Mesenchymal stem cell (in vitro differentiated cells and primary cell): ENCODE measurements at regions not wholly inside any gene's neighbourhood (a gene's known extent, or its start where the extent isn't known, plus 50 kb on each side); places are given as distances from the start of the nearest gene placed in this dataset.

Source experiments
- DNase-seq: peaks from one replicate; pipeline ENCODE4 v3.0.0-alpha.2; 2013
- H2AFZ ChIP-seq: one replicate; pipeline ENCODE4 v1.6.1; 2013; ENCODE audit warnings: low read depth, mild to moderate bottlenecking, control low read depth, inconsistent platforms, low read length, moderate library complexity
- H2AK5ac ChIP-seq: 2 replicates; pipeline ENCODE4 v1.6.1; 2013; ENCODE audit warnings: low read length, moderate library complexity, mild to moderate bottlenecking, inconsistent platforms; ENCODE audit not compliant: severe bottlenecking
- H2BK120ac ChIP-seq: one replicate; pipeline ENCODE4 v1.6.1; 2013; ENCODE audit warnings: low read depth, mild to moderate bottlenecking, inconsistent platforms, low read length, moderate library complexity
- H2BK12ac ChIP-seq, 2 experiments: one replicate each; pipeline ENCODE4 v1.6.1; 2013; ENCODE audit warnings: inconsistent platforms in 2 of 2, low read length in 2 of 2, mild to moderate bottlenecking in 2 of 2, moderate library complexity in 2 of 2, control low read depth in 1 of 2
- H2BK15ac ChIP-seq: one replicate; pipeline ENCODE4 v1.6.1; 2013; ENCODE audit warnings: mild to moderate bottlenecking, low read depth, inconsistent platforms; ENCODE audit not compliant: poor library complexity, severe bottlenecking
- H2BK5ac ChIP-seq: 2 replicates; pipeline ENCODE4 v1.6.1; 2013; ENCODE audit warnings: low read depth, mild to moderate bottlenecking, low read length, control low read depth, inconsistent platforms; ENCODE audit not compliant: poor library complexity, severe bottlenecking
- H3K14ac ChIP-seq, 2 experiments: one replicate each; pipeline ENCODE4 v1.6.1; 2013; ENCODE audit warnings: inconsistent platforms in 2 of 2, low read length in 2 of 2, control low read depth in 1 of 2, mild to moderate bottlenecking in 1 of 2, moderate library complexity in 1 of 2
- H3K18ac ChIP-seq, 2 experiments: one replicate each; pipeline ENCODE4 v1.6.1; 2013; ENCODE audit warnings: inconsistent platforms in 2 of 2, low read length in 2 of 2, control low read depth in 1 of 2, low read depth in 1 of 2, mild to moderate bottlenecking in 1 of 2
- H3K23ac ChIP-seq, 2 experiments: one replicate each; pipeline ENCODE4 v1.6.1; 2013; ENCODE audit warnings: inconsistent platforms in 2 of 2, low read length in 2 of 2, mild to moderate bottlenecking in 2 of 2, moderate library complexity in 2 of 2, control low read depth in 1 of 2
- H3K27ac ChIP-seq: 2 replicates; pipeline ENCODE4 v1.5.1; 2013; ENCODE audit warnings: mild to moderate bottlenecking, moderate library complexity, low read length, control low read depth, inconsistent platforms; ENCODE audit not compliant: poor library complexity, severe bottlenecking
- H3K27me3 ChIP-seq, 2 experiments: 2 replicates each; pipeline versions ENCODE4 v1.6.1 to v1.7.0; 2013; ENCODE audit warnings: low read length in 2 of 2, mild to moderate bottlenecking in 2 of 2, moderate library complexity in 2 of 2, control low read depth in 1 of 2, inconsistent platforms in 1 of 2; ENCODE audit not compliant: control insufficient read depth in 1 of 2, insufficient read depth in 1 of 2
- H3K36me3 ChIP-seq, 2 experiments: 2 replicates each; pipeline versions ENCODE4 v1.6.1 to v1.7.0; 2013; ENCODE audit warnings: low read length in 2 of 2, control low read depth in 1 of 2, inconsistent platforms in 1 of 2, low read depth in 1 of 2, mild to moderate bottlenecking in 1 of 2; ENCODE audit not compliant: insufficient read depth in 2 of 2, control insufficient read depth in 1 of 2
- H3K4ac ChIP-seq, 2 experiments: one replicate each; pipeline ENCODE4 v1.6.1; 2013; ENCODE audit warnings: inconsistent platforms in 2 of 2, low read length in 2 of 2, mild to moderate bottlenecking in 2 of 2, moderate library complexity in 2 of 2, control low read depth in 1 of 2, low read depth in 1 of 2
- H3K4me1 ChIP-seq: 2 replicates; pipeline ENCODE4 v1.6.1; 2013; ENCODE audit warnings: low read depth, low read length, control low read depth; ENCODE audit not compliant: control insufficient read depth, insufficient read depth
- H3K4me2 ChIP-seq: 2 replicates; pipeline ENCODE4 v1.6.1; 2013; ENCODE audit warnings: low read length, mild to moderate bottlenecking, inconsistent platforms; ENCODE audit not compliant: poor library complexity, severe bottlenecking
- H3K4me3 ChIP-seq, 2 experiments: 2 replicates each; pipeline versions ENCODE4 v1.5.1 to v1.7.0; 2013; ENCODE audit warnings: low read length in 2 of 2, mild to moderate bottlenecking in 2 of 2, control low read depth in 1 of 2, low read depth in 1 of 2; ENCODE audit not compliant: insufficient read depth in 1 of 2
- H3K79me1 ChIP-seq: replicated peaks from 2 replicates; pipeline ENCODE4 v1.6.1; 2013; ENCODE audit warnings: mild to moderate bottlenecking, control low read depth, low read length, inconsistent platforms; ENCODE audit not compliant: poor library complexity, severe bottlenecking
- H3K9ac ChIP-seq: 2 replicates; pipeline ENCODE4 v1.7.0; 2013; ENCODE audit warnings: mild to moderate bottlenecking, low read length, moderate library complexity
- H3K9me3 ChIP-seq: 2 replicates; pipeline ENCODE4 v1.7.0; 2013; ENCODE audit warnings: mild to moderate bottlenecking, low read length; ENCODE audit not compliant: control insufficient read depth
- H4K8ac ChIP-seq: one replicate; pipeline ENCODE4 v1.6.1; 2013; ENCODE audit warnings: inconsistent platforms, mild to moderate bottlenecking, low read length, moderate library complexity
- H4K91ac ChIP-seq: one replicate; pipeline ENCODE4 v1.6.1; 2013; ENCODE audit warnings: mild to moderate bottlenecking, low read length, inconsistent platforms
- WGBS: methylation state at CpG from one replicate; pipeline ENCODE4 v1.1.7; 2013; ENCODE audit warnings: mixed read lengths; 5-methylcytosine and 5-hydroxymethylcytosine counted together

- Histone ChIP-seq H4K8ac (no peak overlapping the region), H3K4ac (no peak overlapping the region), H2BK5ac (no peak overlapping the region), H3K23ac (no peak overlapping the region), H3K27ac (no peak overlapping the region), H2BK12ac (no peak overlapping the region), H2BK120ac (no peak overlapping the region), H3K36me3 (no peaks in the 10 kb centered on the region), H3K4me2 (no peak overlapping the region), H3K79me1 (no peaks in the 10 kb centered on the region), H3K18ac (no peak overlapping the region), H3K9ac (no peak overlapping the region), H2AFZ (no peak overlapping the region), H3K9me3 (no peaks in the 10 kb centered on the region), H3K14ac (no peak overlapping the region), H2BK15ac (no peak overlapping the region), H4K91ac (no peak overlapping the region), H2AK5ac (no peak overlapping the region), H3K27me3 (no peaks in the 10 kb centered on the region), H3K4me1 (no peaks in the 10 kb centered on the region), H3K4me3 (no peak overlapping the region)
- WGBS = 94% methylated on average over 3 of the region's 3 CpGs
- no peak for DNase-seq
Observed at GRCh38 chr1:217053676-217054075, 330.4 kb upstream of the ESRRG start.

- Histone ChIP-seq H3K14ac (no peak overlapping the region), H3K36me3 (no peaks in the 10 kb centered on the region), H3K18ac (no peak overlapping the region), H3K79me1 (no peaks in the 10 kb centered on the region), H3K4me2 (no peak overlapping the region), H2BK120ac (no peak overlapping the region), H3K9ac (no peak overlapping the region), H2BK15ac (no peak overlapping the region), H3K4me3 (no peak overlapping the region), H4K91ac (no peak overlapping the region), H3K27ac (no peak overlapping the region), H2BK5ac (no peak overlapping the region), H3K27me3 (no peaks in the 10 kb centered on the region), H2AFZ (no peak overlapping the region), H3K9me3 (no peaks in the 10 kb centered on the region), H4K8ac (no peak overlapping the region), H3K23ac (no peak overlapping the region), H3K4ac (no peak overlapping the region), H2AK5ac (no peak overlapping the region), H3K4me1 (no peaks in the 10 kb centered on the region), H2BK12ac (no peak overlapping the region)
- no peak for DNase-seq
- WGBS = 88% methylated on average over 1 of the region's 2 CpGs
Observed at GRCh38 chr1:217052626-217053025, 329.4 kb upstream of the ESRRG start.

GRCh38 chr1:217052196-217052595 is 329.0 kb upstream of the ESRRG start:
- H4K91ac ChIP-seq = no peak overlapping the region
- H3K27me3 ChIP-seq = no peaks in the 10 kb centered on the region
- no peak for DNase-seq
- H3K18ac ChIP-seq = no peak overlapping the region
- H3K23ac ChIP-seq = no peak overlapping the region
- H2AK5ac ChIP-seq = no peak overlapping the region
- H3K4me1 ChIP-seq = no peaks in the 10 kb centered on the region
- no peak overlapping the region for H3K14ac ChIP-seq
- H3K4ac ChIP-seq = no peak overlapping the region
- H2AFZ ChIP-seq = no peak overlapping the region
- no peak overlapping the region for H3K9ac ChIP-seq
- H2BK15ac ChIP-seq = no peak overlapping the region
- H3K36me3 ChIP-seq = no peaks in the 10 kb centered on the region
- H3K9me3 ChIP-seq = no peaks in the 10 kb centered on the region
- H2BK120ac ChIP-seq = no peak overlapping the region
- no peak overlapping the region for H3K27ac ChIP-seq
- no peak overlapping the region for H4K8ac ChIP-seq
- 92% methylated on average over 2 of the region's 2 CpGs for WGBS
- H3K4me3 ChIP-seq = no peak overlapping the region
- no peak overlapping the region for H2BK12ac ChIP-seq
- H3K4me2 ChIP-seq = no peak overlapping the region
- H3K79me1 ChIP-seq = no peaks in the 10 kb centered on the region
- no peak overlapping the region for H2BK5ac ChIP-seq

DNA sequence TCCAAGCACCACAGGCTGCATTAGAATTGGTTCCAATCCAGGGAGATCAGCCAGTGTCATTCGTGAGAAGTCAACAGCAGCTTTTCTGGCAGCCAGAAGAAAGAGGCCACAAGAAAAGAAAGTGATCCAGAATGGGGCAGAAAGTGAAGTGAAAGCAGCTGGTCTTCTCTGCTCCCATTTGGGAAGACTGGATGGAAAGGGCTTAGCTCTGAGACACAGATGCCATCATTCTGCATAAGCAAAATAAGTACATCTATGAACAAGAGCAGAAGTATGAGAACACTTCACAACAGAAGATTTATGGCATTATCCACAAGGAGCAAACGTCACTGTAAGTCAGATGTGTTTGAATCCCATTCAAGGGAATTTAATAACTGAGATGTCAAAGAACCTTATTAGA is 326.5 kb upstream of the ESRRG start:
- Histone ChIP-seq H3K4ac (no peak overlapping the region), H2BK12ac (no peak overlapping the region), H3K4me2 (no peak overlapping the region), H3K9ac (no peak overlapping the region), H3K79me1 (no peaks in the 10 kb centered on the region), H2BK120ac (no peak overlapping the region), H3K23ac (no peak overlapping the region), H3K27ac (no peak overlapping the region), H3K4me1 (no peaks in the 10 kb centered on the region), H4K91ac (peak overlapping the region; percentile 15), H3K9me3 (no peaks in the 10 kb centered on the region), H2AK5ac (no peak overlapping the region), H3K4me3 (no peak overlapping the region), H2AFZ (no peak overlapping the region), H2BK15ac (no peak overlapping the region), H3K36me3 (no peaks in the 10 kb centered on the region), H2BK5ac (no peak overlapping the region), H3K18ac (no peak overlapping the region), H4K8ac (no peak overlapping the region), H3K14ac (no peak overlapping the region), H3K27me3 (no peaks in the 10 kb centered on the region)
- DNase-seq = no peak
- WGBS = 30% methylated on average over 2 of the region's 2 CpGs
